Endothelial cell of umbilical vein (primary cell): ENCODE measurements at regions not wholly inside any gene's neighbourhood (a gene's known extent, or its start where the extent isn't known, plus 50 kb on each side); places are given as distances from the start of the nearest gene placed in this dataset.
"Not testable (repeated sequence)": the region's sequence is repeated elsewhere in the genome, so short reads cannot be mapped to it uniquely, and the experiment has no call there.

Experiments
- BruUV-seq: library from RNA; stranded (reverse); fragments of 400-500 nt; replicated peaks from 2 replicates; lab custom pipeline; 2021; lab: Mats Ljungman, UMichigan
- CTCF ChIA-PET: fragments of 300-600, 350-600 bp; sonication (Branson Sonifier 250); formaldehyde crosslinking; loops from one replicate; lab custom pipeline; 2021; ENCODE audit warnings: antibody characterized with exemption, inconsistent platforms; lab: Charles Lee
- POLR2A ChIA-PET: fragments of 300-600, 350-600 bp; sonication (Branson Sonifier 250); formaldehyde crosslinking; loops from one replicate; lab custom pipeline; 2021; ENCODE audit warnings: antibody characterized with exemption, inconsistent platforms; lab: Charles Lee
- DNase-seq: peaks from one replicate; pipeline ENCODE4 v3.0.0-alpha.2; 2011; ENCODE audit warnings: low read depth, low spot score
- FAIRE-seq: peaks from 2 replicates; lab custom pipeline; 2011; peaks lifted over from hg19 to GRCh38; lab: Jason Lieb, UNC
- H2AFZ ChIP-seq: 2 replicates; pipeline ENCODE4 v1.6.0; 2012; ENCODE audit warnings: low read depth, low read length, control low read depth, inconsistent platforms
- H3K27ac ChIP-seq: 2 replicates; pipeline ENCODE4 v1.5.1; 2011; ENCODE audit warnings: low read depth, mild to moderate bottlenecking, control low read depth, low read length, moderate library complexity; ENCODE audit not compliant: insufficient read depth
- H3K27me3 ChIP-seq, 2 experiments: 2 replicates each; pipeline versions ENCODE4 v1.6.0 to v1.6.1; 2011; ENCODE audit warnings: low read length in 2 of 2, mixed read lengths in 1 of 2; ENCODE audit not compliant: control insufficient read depth in 2 of 2, insufficient read depth in 2 of 2
- H3K36me3 ChIP-seq, 2 experiments: 2 replicates in 1 of 2; 3 replicates in 1 of 2; pipeline ENCODE4 v1.5.1; 2011; ENCODE audit warnings: low read length in 2 of 2, mild to moderate bottlenecking in 1 of 2, moderate library complexity in 1 of 2; ENCODE audit not compliant: control insufficient read depth in 2 of 2, insufficient read depth in 2 of 2; ENCODE audit errors: extremely low read depth in 1 of 2
- H3K4me1 ChIP-seq: 3 replicates; pipeline ENCODE4 v1.5.1; 2011; ENCODE audit warnings: mild to moderate bottlenecking, low read length; ENCODE audit not compliant: control insufficient read depth, insufficient read depth; ENCODE audit errors: extremely low read depth
- H3K4me2 ChIP-seq: 2 replicates; pipeline ENCODE4 v1.6.1; 2011; ENCODE audit warnings: low read length, control low read depth, mixed read lengths; ENCODE audit not compliant: insufficient read depth
- H3K4me3 ChIP-seq, 3 experiments: fragments of 200-600 bp in 1 of 3; sonication (generic), shearing (Covaris generic) in 1 of 3; replicated peaks in 1 of 3; 2 replicates each; pipeline ENCODE4 v1.5.1; 2011 to 2016; ENCODE audit warnings: control low read depth in 3 of 3, low read length in 3 of 3, mild to moderate bottlenecking in 2 of 3, inconsistent platforms in 1 of 3, low read depth in 1 of 3, moderate library complexity in 1 of 3; ENCODE audit not compliant: insufficient read depth in 1 of 3
- H3K79me2 ChIP-seq: 2 replicates; pipeline ENCODE4 v1.6.0; 2012; ENCODE audit warnings: low read length, inconsistent platforms; ENCODE audit not compliant: control insufficient read depth, insufficient read depth
- H3K9ac ChIP-seq: replicated peaks from 2 replicates; pipeline ENCODE3; 2011; ENCODE audit warnings: low read length, control low read depth; ENCODE audit not compliant: insufficient read depth; ENCODE audit errors: extremely low read depth
- H3K9me1 ChIP-seq: replicated peaks from 3 replicates; pipeline ENCODE4 v1.6.0; 2011; ENCODE audit warnings: mild to moderate bottlenecking, low read length; ENCODE audit not compliant: control insufficient read depth, insufficient read depth; ENCODE audit errors: extremely low read depth
- H3K9me3 ChIP-seq: replicated peaks from 2 replicates; pipeline ENCODE4 v1.5.1; 2012; ENCODE audit warnings: low read length, inconsistent platforms; ENCODE audit not compliant: control insufficient read depth, insufficient read depth
- H4K20me1 ChIP-seq: replicated peaks from 2 replicates; pipeline ENCODE3; 2011; ENCODE audit warnings: mild to moderate bottlenecking, low read length; ENCODE audit not compliant: control insufficient read depth, insufficient read depth; ENCODE audit errors: extremely low read depth
- EZH2 ChIP-seq: IDR thresholded peaks from 2 replicates; pipeline ENCODE4 v1.6.1; 2012; ENCODE audit warnings: borderline replicate concordance, low read depth, mild to moderate bottlenecking, moderate library complexity, low read length, inconsistent platforms; ENCODE audit not compliant: severe bottlenecking
- JUN ChIP-seq: IDR thresholded peaks from 2 replicates; pipeline ENCODE4 v1.6.1; 2011; ENCODE audit warnings: borderline replicate concordance, low read depth; ENCODE audit not compliant: insufficient read length, insufficient read depth
- MAX ChIP-seq: IDR thresholded peaks from 2 replicates; pipeline ENCODE4 v1.6.1; 2011; ENCODE audit not compliant: insufficient read depth, insufficient read length
- MYC ChIP-seq: IDR thresholded peaks from one replicate; pipeline ENCODE4 v1.6.1; 2011; ENCODE audit warnings: mild to moderate bottlenecking, low read depth, low read length
- POLR2AphosphoS5 ChIP-seq: IDR thresholded peaks from 2 replicates; pipeline ENCODE4 v1.6.1; 2012; ENCODE audit warnings: low read depth, mild to moderate bottlenecking, control low read depth, low read length, moderate library complexity; ENCODE audit not compliant: insufficient read depth
- dilution Hi-C: fragments of 300-500 bp; cut with MboI; formaldehyde crosslinking; loops from one replicate; pipeline ENCODE4 v1.15.0; 2019; ENCODE audit warnings: low sequenced_read_pairs; ENCODE audit not compliant: extremely low pct_ligation_motif_present
- intact Hi-C: fragments of 100-400 bp; cut with micrococcal nuclease; formaldehyde crosslinking; loops from one replicate; pipeline ENCODE4 v1.10.0; 2022

- DNase-seq (no peak), FAIRE-seq (no peak)
- intact Hi-C loops = no loop called here
- H3K9me1 ChIP-seq = no peaks in the 10 kb centered on the region
- no peaks in the 10 kb centered on the region for H4K20me1 ChIP-seq
- dilution Hi-C loops = no loop called here
- H2AFZ ChIP-seq = no peak overlapping the region
- no TSS peak for BruUV-seq
- H3K27me3 ChIP-seq = no peaks in the 10 kb centered on the region
- H3K4me2 ChIP-seq = no peak overlapping the region
- H3K9me3 ChIP-seq = no peaks in the 10 kb centered on the region
- POLR2A ChIA-PET = no interaction called here
- H3K4me3 ChIP-seq = no peak overlapping the region
- no peaks in the 10 kb centered on the region for H3K36me3 ChIP-seq
- no peak for TF ChIP-seq JUN
- TF ChIP-seq POLR2AphosphoS5 = no peak
- no peak for TF ChIP-seq MYC
- no peak for TF ChIP-seq EZH2
- TF ChIP-seq MAX = no peak
- H3K79me2 ChIP-seq = no peaks in the 10 kb centered on the region
- H3K9ac ChIP-seq = no peak overlapping the region
- no peak overlapping the region for H3K27ac ChIP-seq
- CTCF ChIA-PET = no interaction called here
- no peaks in the 10 kb centered on the region for H3K4me1 ChIP-seq
Observed at GRCh38 chr6:120759570-120759969, 574.7 kb downstream of the TBC1D32 start.

GRCh38 chr6:120748574-120748973 is 585.7 kb downstream of the TBC1D32 start:
- intact Hi-C loops, H3K4me1 ChIP-seq, H2AFZ ChIP-seq, H3K9me3 ChIP-seq, H3K4me2 ChIP-seq, H3K4me3 ChIP-seq, CTCF ChIA-PET, BruUV-seq, dilution Hi-C loops, H3K79me2 ChIP-seq, DNase-seq, H4K20me1 ChIP-seq, H3K36me3 ChIP-seq, H3K9ac ChIP-seq, POLR2A ChIA-PET, FAIRE-seq, H3K9me1 ChIP-seq, H3K27ac ChIP-seq, H3K27me3 ChIP-seq: not testable (repeated sequence)
